ENCODE measurements at regions not wholly inside any gene's neighbourhood (a gene's known extent, or its start where the extent isn't known, plus 50 kb on each side); places are given as distances from the start of the nearest gene placed in this dataset.

DNA sequence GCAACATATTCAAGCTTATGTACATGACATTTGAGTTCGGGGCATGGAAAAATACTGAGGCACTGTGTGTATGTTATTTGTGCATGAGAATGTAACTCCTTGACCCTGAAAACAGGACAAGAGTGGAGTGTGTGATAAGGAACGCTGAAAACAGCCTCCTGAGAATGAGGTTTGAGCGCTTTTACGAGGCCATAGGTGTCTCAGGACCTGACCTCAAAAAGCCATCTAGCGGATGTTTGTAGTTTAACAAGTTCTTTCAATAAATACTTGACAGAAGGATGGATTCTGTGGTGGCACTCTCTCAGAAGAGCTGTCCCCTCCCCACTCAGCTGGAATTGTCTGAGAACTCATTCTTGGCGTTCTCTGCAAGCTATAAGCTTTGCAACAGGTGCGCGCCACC lies 350.5 kb upstream of the TMTC1 start:
- TF ChIP-seq POLR2A (IDR thresholded peaks at IDR 0.05) (no peak), POLR2AphosphoS5 (IDR thresholded peaks at IDR 0.05) (no peak)
- TF ChIP-seq, protein P1, sequence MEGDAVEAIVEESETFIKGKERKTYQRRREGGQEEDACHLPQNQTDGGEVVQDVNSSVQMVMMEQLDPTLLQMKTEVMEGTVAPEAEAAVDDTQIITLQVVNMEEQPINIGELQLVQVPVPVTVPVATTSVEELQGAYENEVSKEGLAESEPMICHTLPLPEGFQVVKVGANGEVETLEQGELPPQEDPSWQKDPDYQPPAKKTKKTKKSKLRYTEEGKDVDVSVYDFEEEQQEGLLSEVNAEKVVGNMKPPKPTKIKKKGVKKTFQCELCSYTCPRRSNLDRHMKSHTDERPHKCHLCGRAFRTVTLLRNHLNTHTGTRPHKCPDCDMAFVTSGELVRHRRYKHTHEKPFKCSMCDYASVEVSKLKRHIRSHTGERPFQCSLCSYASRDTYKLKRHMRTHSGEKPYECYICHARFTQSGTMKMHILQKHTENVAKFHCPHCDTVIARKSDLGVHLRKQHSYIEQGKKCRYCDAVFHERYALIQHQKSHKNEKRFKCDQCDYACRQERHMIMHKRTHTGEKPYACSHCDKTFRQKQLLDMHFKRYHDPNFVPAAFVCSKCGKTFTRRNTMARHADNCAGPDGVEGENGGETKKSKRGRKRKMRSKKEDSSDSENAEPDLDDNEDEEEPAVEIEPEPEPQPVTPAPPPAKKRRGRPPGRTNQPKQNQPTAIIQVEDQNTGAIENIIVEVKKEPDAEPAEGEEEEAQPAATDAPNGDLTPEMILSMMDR (IDR thresholded peaks at IDR 0.05) = no peak

Measured in breast epithelium (tissue), 3 donors.